B cell (primary cell): ENCODE measurements at regions not wholly inside any gene's neighbourhood (a gene's known extent, or its start where the extent isn't known, plus 50 kb on each side); places are given as distances from the start of the nearest gene placed in this dataset.

Experiments
- ATAC-seq: fragments of 200-7000 bp; cut with Tn5 transposase; one replicate; pipeline ENCODE4 v1.10.0; 2021; ENCODE audit warnings: low read depth, mild to moderate bottlenecking, moderate number of reproducible peaks, moderate library complexity
- CTCF ChIA-PET: fragments of 350-600 bp; sonication (Branson Sonifier 250); formaldehyde crosslinking; loops from one replicate; lab custom pipeline; 2021; ENCODE audit warnings: antibody characterized with exemption, inconsistent platforms; lab: Charles Lee
- POLR2A ChIA-PET: fragments of 350-600 bp; sonication (Branson Sonifier 250); formaldehyde crosslinking; loops from one replicate; lab custom pipeline; 2021; ENCODE audit warnings: antibody characterized with exemption; lab: Charles Lee
- DNase-seq: peaks from one replicate; pipeline ENCODE4 v3.0.0; 2013
- H2AFZ ChIP-seq: 2 replicates; pipeline ENCODE4 v1.6.1; 2012; ENCODE audit warnings: mild to moderate bottlenecking, low read depth, low read length; ENCODE audit not compliant: insufficient read depth, poor library complexity, severe bottlenecking
- H3K27ac ChIP-seq, 2 donors: 1 replicate in 1 of 2; 2 replicates in 1 of 2; pipeline ENCODE4 v1.5.1; 2012 to 2013; ENCODE audit warnings: low read length in 2 of 2, mild to moderate bottlenecking in 2 of 2, moderate library complexity in 1 of 2
- H3K27me3 ChIP-seq, 4 experiments: fragments of 200-600 bp in 1 of 4; sonication (generic) in 1 of 4; replicated peaks in 1 of 4; 1 replicate in 2 of 4; 2 replicates in 2 of 4; pipeline versions ENCODE4 v1.6.1 to v1.7.0; 2013 to 2016; ENCODE audit warnings: low read length in 3 of 4, mild to moderate bottlenecking in 2 of 4, mixed read lengths in 1 of 4, moderate library complexity in 1 of 4; ENCODE audit not compliant: insufficient read depth in 4 of 4, control insufficient read depth in 3 of 4; ENCODE audit errors: control extremely low read depth in 1 of 4
- H3K36me3 ChIP-seq, 2 experiments: replicated peaks in 1 of 2; 1 replicate in 1 of 2; 2 replicates in 1 of 2; pipeline versions ENCODE4 v1.6.1 to v1.7.1; 2013; ENCODE audit warnings: low read length in 1 of 2; ENCODE audit not compliant: insufficient read depth in 2 of 2, control insufficient read depth in 1 of 2; ENCODE audit errors: control extremely low read depth in 1 of 2, extremely low read depth in 1 of 2
- H3K4me1 ChIP-seq, 2 donors: fragments of 200-600 bp in 1 of 2; sonication (generic) in 1 of 2; 1 replicate in 1 of 2; 2 replicates in 1 of 2; pipeline versions ENCODE4 v1.5.1 to v1.6.1; 2013 to 2017; ENCODE audit warnings: low read length in 2 of 2; ENCODE audit not compliant: control insufficient read depth in 2 of 2, insufficient read depth in 2 of 2
- H3K4me2 ChIP-seq: replicated peaks from 2 replicates; pipeline ENCODE3; 2012; ENCODE audit warnings: mild to moderate bottlenecking, low read depth, low read length; ENCODE audit not compliant: poor library complexity, severe bottlenecking
- H3K4me3 ChIP-seq, 5 experiments: fragments of 200-600 bp in 1 of 5; sonication (generic) in 1 of 5; 1 replicate in 3 of 5; 2 replicates in 2 of 5; pipeline versions ENCODE4 v1.5.1 to v1.7.0; 2011 to 2016; ENCODE audit warnings: low read length in 4 of 5, mild to moderate bottlenecking in 4 of 5, low read depth in 2 of 5, control low read depth in 1 of 5, moderate library complexity in 1 of 5; ENCODE audit not compliant: insufficient read depth in 1 of 5; ENCODE audit errors: control extremely low read depth in 1 of 5, extremely low read depth in 1 of 5
- H3K79me2 ChIP-seq: fragments of 200-600 bp; sonication (generic); one replicate; pipeline ENCODE4 v1.6.0; 2016; ENCODE audit warnings: low read length; ENCODE audit not compliant: control insufficient read depth, insufficient read depth
- H3K9ac ChIP-seq: fragments of 200-600 bp; sonication (generic); 2 replicates; pipeline ENCODE4 v1.6.1; 2017; ENCODE audit warnings: mild to moderate bottlenecking, low read length, moderate library complexity
- H3K9me3 ChIP-seq, 3 donors: one replicate each; pipeline versions ENCODE4 v1.6.1 to v1.7.1; 2013; ENCODE audit warnings: low read length in 2 of 3; ENCODE audit not compliant: control insufficient read depth in 2 of 3, insufficient read depth in 1 of 3; ENCODE audit errors: control extremely low read depth in 1 of 3
- H4K20me1 ChIP-seq: 2 replicates; pipeline ENCODE4 v1.6.0; 2012; ENCODE audit warnings: mild to moderate bottlenecking, low read length; ENCODE audit not compliant: insufficient read depth, control insufficient read depth, poor library complexity, severe bottlenecking
- H3K27ac Mint-ChIP-seq: one replicate; pipeline ENCODE4 v1.8.0; 2021; ENCODE audit warnings: mixed read lengths
- H3K27me3 Mint-ChIP-seq: one replicate; pipeline ENCODE4 v1.8.0; 2021; ENCODE audit warnings: mixed read lengths
- H3K4me1 Mint-ChIP-seq: one replicate; pipeline ENCODE4 v1.8.0; 2021; ENCODE audit warnings: mixed read lengths
- H3K4me3 Mint-ChIP-seq: one replicate; pipeline ENCODE4 v1.8.0; 2021; ENCODE audit warnings: mixed read lengths
- H3K9me3 Mint-ChIP-seq: one replicate; pipeline ENCODE4 v1.8.0; 2022; ENCODE audit warnings: mixed read lengths; ENCODE audit not compliant: insufficient read depth
- EZH2 ChIP-seq: IDR thresholded peaks from 2 replicates; pipeline ENCODE4 v1.6.1; 2012; ENCODE audit warnings: borderline replicate concordance, low read depth, mild to moderate bottlenecking, moderate library complexity, low read length; ENCODE audit not compliant: insufficient read depth, poor library complexity, severe bottlenecking
- WGBS: methylation state at CpG from one replicate; pipeline ENCODE4 v1.1.5; 2013; ENCODE audit warnings: missing lambda C conversion rate; ENCODE audit not compliant: insufficient coverage; 5-methylcytosine and 5-hydroxymethylcytosine counted together
- intact Hi-C: fragments of 100-400 bp; cut with micrococcal nuclease; formaldehyde crosslinking; loops from one replicate; pipeline ENCODE4 v1.10.0; 2022
- TF ChIP-seq, protein P1 (sequence below): fragments of 200-600 bp; IDR thresholded peaks from one replicate; pipeline ENCODE4 v1.8.0; 2022; ENCODE audit warnings: antibody characterized with exemption, mild to moderate bottlenecking

- no peak for DNase-seq
- Histone ChIP-seq H3K4me3 (no peak overlapping the region), H3K9me3 (no peaks in the 10 kb centered on the region), H3K79me2 (no peaks in the 10 kb centered on the region), H4K20me1 (no peaks in the 10 kb centered on the region), H3K4me2 (no peak overlapping the region), H3K27ac (no peak overlapping the region), H3K9ac (no peak overlapping the region), H3K36me3 (no peaks in the 10 kb centered on the region), H3K27me3 (no peaks in the 10 kb centered on the region), H2AFZ (no peak overlapping the region), H3K4me1 (no peaks in the 10 kb centered on the region)
- no peaks in the 10 kb centered on the region for H3K4me1 Mint-ChIP-seq
- H3K27ac Mint-ChIP-seq = no peak overlapping the region
- no peak overlapping the region for H3K4me3 Mint-ChIP-seq
- intact Hi-C loops = no loop called here
- ChIA-PET CTCF (no interaction called here), POLR2A (no interaction called here)
- H3K27me3 Mint-ChIP-seq = no peaks in the 10 kb centered on the region
- TF ChIP-seq, protein P1, sequence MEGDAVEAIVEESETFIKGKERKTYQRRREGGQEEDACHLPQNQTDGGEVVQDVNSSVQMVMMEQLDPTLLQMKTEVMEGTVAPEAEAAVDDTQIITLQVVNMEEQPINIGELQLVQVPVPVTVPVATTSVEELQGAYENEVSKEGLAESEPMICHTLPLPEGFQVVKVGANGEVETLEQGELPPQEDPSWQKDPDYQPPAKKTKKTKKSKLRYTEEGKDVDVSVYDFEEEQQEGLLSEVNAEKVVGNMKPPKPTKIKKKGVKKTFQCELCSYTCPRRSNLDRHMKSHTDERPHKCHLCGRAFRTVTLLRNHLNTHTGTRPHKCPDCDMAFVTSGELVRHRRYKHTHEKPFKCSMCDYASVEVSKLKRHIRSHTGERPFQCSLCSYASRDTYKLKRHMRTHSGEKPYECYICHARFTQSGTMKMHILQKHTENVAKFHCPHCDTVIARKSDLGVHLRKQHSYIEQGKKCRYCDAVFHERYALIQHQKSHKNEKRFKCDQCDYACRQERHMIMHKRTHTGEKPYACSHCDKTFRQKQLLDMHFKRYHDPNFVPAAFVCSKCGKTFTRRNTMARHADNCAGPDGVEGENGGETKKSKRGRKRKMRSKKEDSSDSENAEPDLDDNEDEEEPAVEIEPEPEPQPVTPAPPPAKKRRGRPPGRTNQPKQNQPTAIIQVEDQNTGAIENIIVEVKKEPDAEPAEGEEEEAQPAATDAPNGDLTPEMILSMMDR = no peak
- TF ChIP-seq EZH2 = no peak
- ATAC-seq = no peak
- no CpG with 5 or more reads among the region's 2 CpGs for WGBS
- no peaks in the 10 kb centered on the region for H3K9me3 Mint-ChIP-seq
These were observed 220.5 kb upstream of the HSF2 start for GRCh38 chr6:122178988-122179387.

DNA sequence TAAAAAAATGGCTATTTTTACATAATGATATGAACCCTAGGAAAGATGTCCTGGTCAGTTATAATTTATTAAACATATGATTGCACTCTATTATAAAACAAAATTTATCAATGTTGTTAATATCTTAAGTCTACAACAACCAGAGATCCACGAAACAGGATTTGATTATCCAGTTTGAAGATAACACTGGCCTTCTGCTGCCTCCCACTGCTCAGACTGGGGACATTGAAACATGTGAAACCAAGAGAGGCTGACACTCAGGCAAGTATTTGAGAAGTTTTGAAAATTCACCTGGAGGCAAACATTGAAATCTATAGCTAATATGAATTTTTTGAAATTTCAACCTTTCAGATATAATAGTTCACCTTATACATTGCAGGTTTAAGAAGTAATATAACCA, 219.3 kb upstream of the HSF2 start:
- H3K4me1 ChIP-seq = no peaks in the 10 kb centered on the region
- no peaks in the 10 kb centered on the region for H3K79me2 ChIP-seq
- no peak for ATAC-seq
- ChIA-PET CTCF (no interaction called here), POLR2A (no interaction called here)
- TF ChIP-seq EZH2 = no peak
- TF ChIP-seq, protein P1 = no peak
- H3K4me3 ChIP-seq = no peak overlapping the region
- intact Hi-C loops = no loop called here
- Mint-ChIP-seq H3K4me3 (no peak overlapping the region), H3K27me3 (no peaks in the 10 kb centered on the region), H3K27ac (no peak overlapping the region), H3K9me3 (no peaks in the 10 kb centered on the region), H3K4me1 (no peaks in the 10 kb centered on the region)
- H3K9me3 ChIP-seq = no peaks in the 10 kb centered on the region
- no peaks in the 10 kb centered on the region for H3K27me3 ChIP-seq
- H3K27ac ChIP-seq = no peak overlapping the region
- no peaks in the 10 kb centered on the region for H4K20me1 ChIP-seq
- no peak overlapping the region for H3K4me2 ChIP-seq
- no peaks in the 10 kb centered on the region for H3K36me3 ChIP-seq
- H2AFZ ChIP-seq = no peak overlapping the region
- no peak overlapping the region for H3K9ac ChIP-seq
- no peak for DNase-seq
- no CpG with 5 or more reads among the region's 1 CpG for WGBS
